IMR-90 (cell line): ENCODE measurements at regions not wholly inside any gene's neighbourhood (a gene's known extent, or its start where the extent isn't known, plus 50 kb on each side); places are given as distances from the start of the nearest gene placed in this dataset.

ENCODE experiments used
- ATAC-seq: fragments of 200-7000 bp; cut with Tn5 transposase; 2 replicates; pipeline ENCODE4 v1.9.1; 2020; ENCODE audit warnings: low read depth, mild to moderate bottlenecking, moderate library complexity
- BruUV-seq: library from RNA; stranded (reverse); fragments of 400-500 nt; replicated peaks from 2 replicates; lab custom pipeline; 2021; lab: Mats Ljungman, UMichigan
- CTCF ChIA-PET: fragments of 300-600 bp; formaldehyde crosslinking; extraction: SDS; loops from one replicate; lab custom pipeline; 2021; ENCODE audit warnings: antibody characterized with exemption; lab: Yijun Ruan, JAX
- POLR2A ChIA-PET: fragments of 300-600 bp; sonication (Branson Sonifier 250); formaldehyde crosslinking; loops from one replicate; lab custom pipeline; 2022; ENCODE audit warnings: antibody characterized with exemption; ENCODE audit not compliant: unreplicated experiment; lab: Charles Lee
- DNase-seq: peaks from one replicate; pipeline ENCODE4 v3.0.0; 2013
- H2AFZ ChIP-seq: replicated peaks from 2 replicates; pipeline ENCODE3; 2013; ENCODE audit warnings: low read length, mild to moderate bottlenecking; ENCODE audit not compliant: poor library complexity
- H2AK5ac ChIP-seq: 2 replicates; pipeline ENCODE4 v1.6.1; 2013; ENCODE audit warnings: low read depth, low read length, inconsistent platforms
- H2AK9ac ChIP-seq: replicated peaks from 2 replicates; pipeline ENCODE3; 2013; ENCODE audit warnings: mild to moderate bottlenecking, low read depth, low read length, moderate library complexity; ENCODE audit not compliant: poor library complexity
- H2BK120ac ChIP-seq: 2 replicates; pipeline ENCODE4 v1.6.1; 2013; ENCODE audit warnings: low read depth, low read length, inconsistent platforms
- H2BK15ac ChIP-seq: 3 replicates; pipeline ENCODE4 v1.6.1; 2013; ENCODE audit warnings: low read depth, low read length, inconsistent platforms
- H2BK20ac ChIP-seq: 2 replicates; pipeline ENCODE4 v1.6.1; 2013; ENCODE audit warnings: low read depth, mild to moderate bottlenecking, inconsistent platforms, low read length, moderate library complexity
- H2BK5ac ChIP-seq: 2 replicates; pipeline ENCODE4 v1.6.1; 2013; ENCODE audit warnings: mild to moderate bottlenecking, low read depth, low read length, inconsistent platforms; ENCODE audit not compliant: poor library complexity, severe bottlenecking
- H3K14ac ChIP-seq: replicated peaks from 2 replicates; pipeline ENCODE4 v1.6.1; 2013; ENCODE audit warnings: low read depth, low read length, inconsistent platforms
- H3K18ac ChIP-seq: 2 replicates; pipeline ENCODE4 v1.6.1; 2013; ENCODE audit warnings: low read depth, low read length, control low read depth
- H3K23ac ChIP-seq: 2 replicates; pipeline ENCODE4 v1.6.1; 2013; ENCODE audit warnings: low read depth, low read length, inconsistent platforms
- H3K27ac ChIP-seq: 2 replicates; pipeline ENCODE4 v1.5.1; 2013; ENCODE audit warnings: mild to moderate bottlenecking, control low read depth, low read length; ENCODE audit not compliant: insufficient read depth
- H3K27me3 ChIP-seq: 2 replicates; pipeline ENCODE4 v1.6.1; 2013; ENCODE audit warnings: low read length; ENCODE audit not compliant: control insufficient read depth, insufficient read depth
- H3K36me3 ChIP-seq: 2 replicates; pipeline ENCODE4 v1.6.1; 2013; ENCODE audit warnings: low read length, mixed read lengths; ENCODE audit not compliant: control insufficient read depth, insufficient read depth
- H3K4ac ChIP-seq: 2 replicates; pipeline ENCODE4 v1.6.1; 2013; ENCODE audit warnings: low read depth, low read length, inconsistent platforms
- H3K4me1 ChIP-seq: 2 replicates; pipeline ENCODE4 v1.6.1; 2013; ENCODE audit warnings: low read length, mixed read lengths; ENCODE audit not compliant: control insufficient read depth, insufficient read depth
- H3K4me2 ChIP-seq: 2 replicates; pipeline ENCODE4 v1.6.1; 2013; ENCODE audit warnings: low read depth, mild to moderate bottlenecking, control low read depth, low read length, moderate library complexity
- H3K4me3 ChIP-seq: 2 replicates; pipeline ENCODE4 v1.5.1; 2013; ENCODE audit warnings: low read depth, mild to moderate bottlenecking, control low read depth, low read length, moderate library complexity; ENCODE audit not compliant: insufficient read depth
- H3K56ac ChIP-seq: 2 replicates; pipeline ENCODE4 v1.6.1; 2013; ENCODE audit warnings: low read length, inconsistent platforms; ENCODE audit not compliant: insufficient read depth; ENCODE audit errors: extremely low read depth
- H3K79me1 ChIP-seq, 2 experiments: 2 replicates each; pipeline ENCODE4 v1.6.1; 2013; ENCODE audit warnings: low read length in 2 of 2, inconsistent platforms in 1 of 2, low read depth in 1 of 2
- H3K9ac ChIP-seq: 2 replicates; pipeline ENCODE4 v1.6.1; 2013; ENCODE audit warnings: low read depth, low read length, control low read depth
- H3K9me1 ChIP-seq: 2 replicates; pipeline ENCODE4 v1.6.1; 2013; ENCODE audit warnings: low read length, inconsistent platforms; ENCODE audit not compliant: insufficient read depth
- H3K9me3 ChIP-seq: 2 replicates; pipeline ENCODE4 v1.6.1; 2013; ENCODE audit warnings: low read length; ENCODE audit not compliant: control insufficient read depth, insufficient read depth
- H4K20me1 ChIP-seq: 2 replicates; pipeline ENCODE4 v1.6.1; 2013; ENCODE audit warnings: low read length, inconsistent platforms; ENCODE audit not compliant: insufficient read depth
- H4K5ac ChIP-seq: 2 replicates; pipeline ENCODE4 v1.6.1; 2013; ENCODE audit warnings: mild to moderate bottlenecking, low read depth, low read length, control low read depth
- H4K8ac ChIP-seq, 2 experiments: 2 replicates each; pipeline ENCODE4 v1.6.1; 2013; ENCODE audit warnings: low read depth in 2 of 2, low read length in 2 of 2, control low read depth in 1 of 2, inconsistent platforms in 1 of 2
- H4K91ac ChIP-seq: 2 replicates; pipeline ENCODE4 v1.6.1; 2013; ENCODE audit warnings: low read depth, low read length, inconsistent platforms; ENCODE audit not compliant: insufficient read depth
- BHLHE40 ChIP-seq: fragments of 150-350 bp; IDR thresholded peaks from 2 replicates; pipeline ENCODE4 v1.6.1; 2016; ENCODE audit warnings: mild to moderate bottlenecking, low read depth, low read length
- MAFK ChIP-seq: IDR thresholded peaks from 2 replicates; pipeline ENCODE4 v1.6.1; 2012; ENCODE audit warnings: low read depth, low read length, improper control_type of control experiment
- RFX5 ChIP-seq: IDR thresholded peaks from 2 replicates; pipeline ENCODE4 v1.8.0; 2012; ENCODE audit warnings: low read depth, mild to moderate bottlenecking, low read length, moderate library complexity
- WGBS, 2 experiments: methylation state at CpG; one replicate each; pipeline versions ENCODE4 v1.1.5 to v1.1.7; 2013; ENCODE audit warnings: missing lambda C conversion rate in 2 of 2; ENCODE audit not compliant: insufficient read length in 1 of 2; ENCODE audit errors: extremely low coverage in 2 of 2; 5-methylcytosine and 5-hydroxymethylcytosine counted together
- dilution Hi-C: fragments of 300-500 bp; cut with HindIII; formaldehyde crosslinking; loops from one replicate; pipeline ENCODE4 v1.14.3; 2018; ENCODE audit warnings: low sequenced_read_pairs; ENCODE audit not compliant: unreplicated experiment
- in situ Hi-C: fragments of 300-500 bp; cut with MboI; formaldehyde crosslinking; loops from 3 replicates; pipeline ENCODE4 v1.14.3; 2019; ENCODE audit warnings: low sequenced_read_pairs, inconsistent platforms, mixed read lengths
- intact Hi-C: fragments of 100-400 bp; cut with micrococcal nuclease; formaldehyde crosslinking; loops from 2 replicates; pipeline ENCODE4 v1.10.0; 2022

- WGBS, 2 experiments, result no CpG with 5 or more reads among the region's 1 CpG
- no peak for DNase-seq
Observed at GRCh38 chr13:67934617-67935330, 704.6 kb upstream of the PCDH9 start.

More at GRCh38 chr13:67934617-67935330, 704.6 kb upstream of the PCDH9 start:
- TF ChIP-seq BHLHE40 (no peak), MAFK (peak; percentile 84), RFX5 (no peak)
- Histone ChIP-seq H3K23ac (no peak overlapping the region), H2AK5ac (no peak overlapping the region), H2AK9ac (no peak overlapping the region), H3K18ac (no peak overlapping the region), H2BK15ac (no peak overlapping the region), H4K8ac (no peak overlapping the region), H3K79me1 (no peaks in the 10 kb centered on the region), H2BK120ac (no peak overlapping the region), H3K9me3 (peaks cover 1% of the 10 kb centered on the region; the same call in 1 of the 2 replicates), H3K4me3 (no peak overlapping the region), H4K20me1 (no peaks in the 10 kb centered on the region), H3K27ac (no peak overlapping the region), H2BK5ac (no peak overlapping the region), H3K9me1 (no peaks in the 10 kb centered on the region), H3K4me1 (no peaks in the 10 kb centered on the region), H3K56ac (no peak overlapping the region), H2BK20ac (no peak overlapping the region), H4K5ac (no peak overlapping the region), H3K36me3 (no peaks in the 10 kb centered on the region), H3K4ac (no peak overlapping the region), H3K9ac (no peak overlapping the region), H3K14ac (no peak overlapping the region), H4K91ac (no peak overlapping the region), H2AFZ (no peak overlapping the region), H3K4me2 (no peak overlapping the region), H3K27me3 (no peaks in the 10 kb centered on the region)
- ChIA-PET CTCF (no interaction called here), POLR2A (no interaction called here)
- dilution Hi-C loops (no loop called here), in situ Hi-C loops (no loop called here), intact Hi-C loops (no loop called here)
- no peak for ATAC-seq
- BruUV-seq, result no TSS peak
